Cardiac septum (tissue), 1 donor: ENCODE measurements at regions not wholly inside any gene's neighbourhood (a gene's known extent, or its start where the extent isn't known, plus 50 kb on each side); places are given as distances from the start of the nearest gene placed in this dataset.

Experiments used
- DNase-seq: peaks from one replicate; pipeline ENCODE4 v3.0.0-alpha.2; 2020; ENCODE audit warnings: low spot score
- intact Hi-C: fragments of 100-400 bp; cut with DNase I; formaldehyde crosslinking; loops from one replicate; pipeline ENCODE4 v1.14.0; 2022
- donor health status: DM: no; HTN: no; CAD: no.

DNA sequence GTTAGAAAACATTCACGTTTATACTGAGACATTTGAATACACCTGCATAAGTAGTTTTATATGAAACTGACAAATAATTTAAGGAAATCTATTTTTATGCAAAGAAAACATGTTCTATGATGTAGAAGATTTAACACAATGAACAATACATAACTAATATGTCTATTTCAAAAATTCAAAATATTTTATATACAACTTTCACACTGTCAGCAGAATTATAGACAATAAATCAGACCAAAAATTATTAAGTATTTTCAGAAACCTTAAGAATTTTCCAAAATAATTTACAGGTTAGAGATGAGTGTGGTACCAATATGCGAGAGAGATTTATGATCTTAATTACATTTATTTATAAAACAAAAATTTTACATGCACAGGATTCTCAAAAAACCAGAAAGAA is 1561.0 kb upstream of the ZEB2 start:
- no peak for DNase-seq
- intact Hi-C loops: no loop called here

DNA sequence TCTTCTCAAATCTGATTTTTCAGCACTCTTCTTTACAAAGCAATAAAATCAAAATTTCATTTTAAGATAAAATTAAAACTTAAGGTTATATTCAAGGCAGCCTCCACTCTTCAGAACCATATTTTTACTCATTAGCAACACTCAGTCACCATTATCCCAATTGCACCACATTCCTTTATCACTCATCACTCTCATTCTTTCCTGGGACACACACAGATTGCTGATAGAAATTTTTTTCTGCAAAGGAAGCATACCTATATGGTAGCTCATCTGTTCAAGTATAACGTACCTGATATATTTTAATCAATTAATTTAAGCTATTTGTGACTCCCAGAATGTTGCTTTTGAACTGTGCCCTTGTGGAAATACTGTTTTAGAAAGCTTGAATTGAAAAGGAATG is 1559.3 kb upstream of the ZEB2 start:
- no peak for DNase-seq
- intact Hi-C loops: no loop called here

GRCh38 chr2:146077156-146077555 is 1557.2 kb upstream of the ZEB2 start:
- DNase-seq: no peak
- intact Hi-C loops: no loop called here

GRCh38 chr2:146068051-146068450 is 1548.1 kb upstream of the ZEB2 start:
- no peak for DNase-seq
- intact Hi-C loops: no loop called here

- intact Hi-C loops: no loop called here
- no peak for DNase-seq
Observed at GRCh38 chr2:146048141-146048540, 1528.2 kb upstream of the ZEB2 start.

DNA sequence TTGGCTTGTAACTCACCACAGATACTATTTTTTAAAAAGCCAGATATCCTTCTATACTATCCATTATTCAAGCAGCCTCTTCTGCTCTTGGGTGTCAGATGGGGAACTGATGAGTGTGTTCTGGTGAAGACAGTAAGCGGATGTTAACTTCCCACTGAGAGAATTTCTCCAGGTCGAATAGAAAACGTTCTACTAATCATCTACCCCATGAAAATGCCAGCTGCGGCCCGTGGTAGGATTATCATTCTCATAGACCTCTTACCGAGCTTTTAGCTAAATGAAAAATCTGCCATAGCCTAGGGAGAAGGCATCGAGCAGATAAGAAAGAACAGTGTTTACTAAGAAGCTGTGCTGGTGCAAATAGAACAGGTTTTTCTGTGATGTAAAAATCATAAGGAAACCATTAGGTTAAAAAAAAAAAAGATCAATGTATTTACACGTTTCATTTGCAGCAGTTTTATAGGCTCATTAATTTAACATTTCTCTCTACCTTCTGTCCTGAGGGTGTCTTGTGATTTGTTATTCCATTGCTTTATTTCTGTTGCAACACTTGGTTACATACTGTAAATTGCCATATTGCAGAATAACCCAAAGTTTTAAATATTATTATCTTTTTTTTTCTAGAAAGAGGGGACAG is 1521.5 kb upstream of the ZEB2 start:
- DNase-seq: no peak
- intact Hi-C loops: no loop called here

DNA sequence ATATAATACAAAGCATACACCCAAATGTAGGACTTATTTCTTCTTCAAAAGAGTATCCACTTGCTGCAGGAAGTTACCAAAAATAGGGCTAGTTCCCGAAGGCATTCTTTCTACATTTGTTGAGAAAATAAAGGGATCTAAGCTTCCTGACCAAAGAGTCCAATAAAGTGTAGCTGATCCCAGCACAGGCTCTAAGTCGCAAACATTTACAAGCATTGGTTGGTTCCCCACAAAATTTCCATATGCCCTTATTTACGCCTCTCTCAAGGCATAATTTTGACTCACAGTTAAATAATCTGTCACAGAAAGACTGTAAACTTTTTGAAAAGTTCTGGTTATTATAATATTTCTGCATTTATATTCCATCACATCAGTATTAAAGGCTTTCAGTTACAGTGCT is 1520.1 kb upstream of the ZEB2 start:
- DNase-seq: no peak
- intact Hi-C loops: no loop called here

DNA sequence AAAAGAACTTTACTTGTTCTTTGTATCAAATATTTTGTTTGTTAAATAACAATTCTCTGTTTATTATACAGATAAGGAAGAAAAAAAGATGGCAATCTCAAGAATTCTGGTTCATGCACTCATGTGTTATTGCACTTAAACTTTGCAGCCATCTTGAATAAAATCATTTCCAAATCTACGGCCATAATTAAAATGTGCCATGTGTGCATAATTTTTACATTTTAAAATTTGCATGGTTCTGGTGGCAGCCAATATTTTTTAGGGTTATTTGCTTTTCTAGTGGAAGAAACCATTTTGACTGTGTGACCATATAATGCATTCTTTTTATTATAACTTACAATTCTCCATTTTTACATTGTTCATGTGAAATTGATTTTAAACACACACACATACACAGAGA is 1518.1 kb upstream of the ZEB2 start:
- intact Hi-C loops: no loop called here
- no peak for DNase-seq

DNA sequence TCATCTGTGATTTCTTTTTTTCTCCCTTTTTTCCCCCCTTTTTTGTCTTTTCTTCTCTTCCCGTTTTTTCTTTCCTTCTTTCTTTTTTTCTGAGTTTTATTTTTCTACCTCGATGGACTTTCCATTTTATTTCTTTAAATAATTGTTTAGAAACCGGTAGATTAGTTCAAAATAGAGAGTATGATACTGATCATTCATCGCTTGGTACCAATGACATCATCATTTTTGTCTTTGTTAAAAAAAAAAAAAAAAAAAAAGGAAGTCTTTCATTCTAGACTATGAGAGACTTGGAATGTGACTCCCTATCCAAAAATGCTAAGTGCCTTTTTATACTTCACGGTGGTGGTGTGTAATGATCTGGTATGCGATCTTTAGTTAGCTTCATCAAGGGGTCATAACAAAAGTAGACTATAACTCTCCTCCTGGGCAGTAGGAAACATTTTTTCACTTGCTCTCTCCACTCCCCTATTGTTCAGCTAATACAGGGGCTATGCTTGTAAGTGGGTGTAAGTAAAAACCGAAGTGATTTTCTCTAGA is 1517.5 kb upstream of the ZEB2 start:
- DNase-seq: no peak
- intact Hi-C loops: no loop called here

DNA sequence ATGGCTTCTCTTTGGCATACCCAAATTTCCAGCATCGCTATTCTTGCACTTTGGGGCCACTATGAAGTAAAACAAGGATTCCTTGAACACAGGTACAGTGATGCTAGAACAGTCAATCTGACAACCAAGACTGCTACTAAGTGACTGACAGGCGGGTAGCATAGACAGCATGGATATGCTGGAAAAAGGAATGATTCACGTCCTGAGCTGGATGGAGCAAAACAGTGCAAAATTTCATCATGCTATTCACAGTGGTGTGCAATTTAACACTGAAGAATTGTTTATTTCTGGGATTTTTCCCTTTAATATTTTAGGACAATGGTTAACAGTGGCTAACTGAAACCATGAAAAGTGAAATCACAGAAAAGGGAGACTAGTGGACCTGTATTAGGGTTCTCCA is 1511.2 kb upstream of the ZEB2 start:
- no peak for DNase-seq

DNA sequence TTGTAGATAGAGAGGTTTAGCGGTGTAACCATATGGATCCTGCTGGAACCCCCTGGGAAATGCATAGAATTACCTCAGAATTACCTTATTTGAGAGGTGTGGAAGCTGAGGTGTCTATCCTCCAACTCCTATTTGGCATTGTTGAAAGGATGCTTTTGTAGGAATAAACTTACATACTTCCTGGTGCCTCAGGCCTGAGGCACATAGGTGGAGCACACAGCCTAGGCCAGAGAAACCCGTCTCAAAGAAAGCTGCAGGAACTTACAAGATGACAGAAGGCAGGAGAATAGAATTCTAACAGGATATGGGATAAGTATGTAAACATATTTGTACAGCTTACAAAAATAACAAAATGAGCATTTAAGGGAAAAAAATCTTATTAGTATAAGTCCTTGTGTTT is 1507.2 kb upstream of the ZEB2 start:
- DNase-seq: no peak
- intact Hi-C loops: no loop called here

More for the DNA sequence above, 1511.2 kb upstream of the ZEB2 start:
- intact Hi-C loops: no loop called here

DNA sequence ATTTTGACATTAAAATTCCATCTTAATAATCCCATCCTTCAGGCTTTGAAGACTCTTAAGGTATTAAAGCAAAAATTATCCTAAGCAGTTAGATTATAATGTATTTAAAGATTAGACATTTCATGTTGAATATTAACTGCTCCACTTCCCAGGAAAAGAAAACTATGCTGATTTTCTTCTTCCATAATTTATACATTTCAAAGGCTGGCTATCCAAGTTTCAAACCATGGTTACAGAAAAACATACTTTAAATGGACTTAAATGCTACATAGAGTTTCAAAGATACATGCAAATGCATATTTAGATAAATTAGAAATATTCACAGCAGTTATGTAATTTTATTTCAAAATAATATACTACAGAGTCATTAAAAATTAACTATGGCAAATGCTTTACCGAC is 1505.6 kb upstream of the ZEB2 start:
- intact Hi-C loops: no loop called here
- no peak for DNase-seq

DNA sequence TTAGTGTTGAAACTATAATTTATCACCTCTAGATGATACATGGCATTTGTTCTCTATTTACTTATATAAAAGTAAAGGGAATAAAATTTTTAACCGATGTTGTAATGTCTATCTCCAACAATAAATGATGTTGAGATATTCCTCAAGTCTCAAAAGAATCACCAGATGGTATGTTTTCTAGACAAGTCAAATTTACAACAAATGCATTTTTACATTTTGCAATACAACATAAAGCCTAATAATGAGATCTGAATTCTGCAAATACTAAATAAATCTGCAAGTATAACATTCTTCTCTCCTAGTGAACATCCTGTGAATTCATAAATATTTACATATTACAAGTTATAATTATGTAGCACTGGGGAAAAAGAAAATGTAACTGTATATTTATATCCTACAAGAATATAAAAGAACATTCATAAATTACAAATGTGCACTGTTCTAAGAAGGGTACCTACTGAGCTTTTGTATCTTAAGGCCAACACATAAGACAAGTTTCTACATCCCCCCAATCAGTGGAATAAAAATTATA is 1504.4 kb upstream of the ZEB2 start:
- intact Hi-C loops: no loop called here
- DNase-seq: no peak

- DNase-seq: no peak
- intact Hi-C loops: no loop called here
Observed at GRCh38 chr2:146004462-146004861, 1484.5 kb upstream of the ZEB2 start.

- intact Hi-C loops: no loop called here
- DNase-seq: no peak
Observed at GRCh38 chr2:146003337-146003736, 1483.4 kb upstream of the ZEB2 start.

DNA sequence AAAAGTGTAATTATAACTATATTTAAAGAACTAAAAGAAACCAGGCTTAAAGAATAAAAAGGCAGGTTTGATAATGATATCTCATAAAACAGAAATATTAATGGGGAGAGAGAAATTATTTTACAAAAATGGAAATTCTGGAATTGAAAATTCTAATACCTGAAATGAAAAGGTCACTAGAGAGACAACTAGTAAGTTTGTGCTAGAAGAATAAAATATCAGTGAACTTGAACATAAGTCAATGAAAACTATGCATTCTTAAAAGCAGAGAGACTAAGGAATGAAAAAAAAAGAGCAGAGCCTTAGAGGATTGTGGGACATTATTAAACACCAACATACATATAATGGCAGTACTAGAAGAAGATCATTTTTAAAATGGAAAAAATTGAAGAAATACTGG is 1475.0 kb upstream of the ZEB2 start:
- DNase-seq: no peak
- intact Hi-C loops: no loop called here

- intact Hi-C loops: no loop called here
- DNase-seq: no peak
Observed at GRCh38 chr2:145992572-145992971, 1472.7 kb upstream of the ZEB2 start.

GRCh38 chr2:145987793-145988192 is 1467.9 kb upstream of the ZEB2 start:
- DNase-seq: no peak
- intact Hi-C loops: no loop called here

GRCh38 chr2:145985517-145985916 is 1465.6 kb upstream of the ZEB2 start:
- intact Hi-C loops: no loop called here

GRCh38 chr2:145984580-145984979 is 1464.7 kb upstream of the ZEB2 start:
- DNase-seq: no peak
- intact Hi-C loops: no loop called here

More at GRCh38 chr2:145985517-145985916, 1465.6 kb upstream of the ZEB2 start:
- DNase-seq: no peak

DNA sequence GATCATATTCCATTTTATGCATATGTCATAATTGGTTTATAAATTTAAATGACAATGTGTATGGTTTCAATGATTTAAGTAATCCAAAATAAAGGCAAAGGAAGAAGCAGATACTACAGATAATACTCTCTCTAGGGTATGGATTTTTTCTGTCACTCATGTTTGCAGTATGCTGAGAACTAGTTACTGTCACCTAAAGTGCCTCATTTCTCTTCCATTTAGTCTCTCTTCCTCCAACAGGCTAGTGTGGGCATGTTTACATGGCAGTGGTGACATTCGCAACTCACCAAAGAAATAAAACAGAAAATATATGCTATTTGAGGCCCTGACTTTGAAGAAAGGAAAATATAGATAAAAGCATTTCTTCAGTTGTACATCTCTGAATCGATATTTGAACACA is 1460.4 kb upstream of the ZEB2 start:
- intact Hi-C loops: no loop called here
- DNase-seq: no peak

DNA sequence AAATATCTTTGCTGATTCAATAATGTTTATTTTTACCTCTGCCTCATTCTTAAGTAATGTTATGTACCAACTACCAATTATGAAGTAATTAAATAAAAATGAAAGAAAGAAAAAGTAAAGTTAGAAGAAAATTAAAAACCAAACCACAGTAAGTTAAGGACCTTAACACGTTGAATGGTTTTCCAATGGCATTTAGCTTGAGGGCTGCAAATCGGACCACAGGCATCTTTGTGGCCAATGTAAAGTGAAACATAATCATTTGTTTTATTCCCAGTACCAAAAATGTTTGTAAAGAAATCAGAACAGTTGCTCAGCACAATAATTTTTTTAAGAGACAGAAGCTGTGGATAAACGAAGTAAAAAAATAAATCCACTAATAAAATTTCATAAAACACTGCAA is 1455.5 kb upstream of the ZEB2 start:
- DNase-seq: no peak
- intact Hi-C loops: no loop called here
